ENCODE measurements at regions not wholly inside any gene's neighbourhood (a gene's known extent, or its start where the extent isn't known, plus 50 kb on each side); places are given as distances from the start of the nearest gene placed in this dataset.
"Not testable (repeated sequence)": the region's sequence is repeated elsewhere in the genome, so short reads cannot be mapped to it uniquely, and the experiment has no call there.

- CTCF ChIA-PET: no interaction called here
- TF ChIP-seq CTCF (IDR thresholded peaks at IDR 0.05; ENCODE audit: insufficient read depth, low read depth, low read length): no peak
- DNase-seq (ENCODE audit: low read depth): no peak
These were observed 893.0 kb downstream of the C4orf33 start for GRCh38 chr4:129988957-129989356.

GRCh38 chr4:129994715-129995114, 898.8 kb downstream of the C4orf33 start:
- POLR2A ChIA-PET: no interaction called here
- no peak for DNase-seq (ENCODE audit: low read depth)
- CTCF ChIA-PET: no interaction called here
- Histone ChIP-seq H3K4me3 (ENCODE audit: low read depth, low read length) (no peak overlapping the region), H3K27me3 (ENCODE audit: control insufficient read depth, insufficient read depth, low read length) (no peaks in the 10 kb centered on the region), H3K36me3 (ENCODE audit: control insufficient read depth, insufficient read depth, low read length) (no peaks in the 10 kb centered on the region)
- no peak for TF ChIP-seq CTCF (IDR thresholded peaks at IDR 0.05; ENCODE audit: insufficient read depth, low read depth, low read length)

More at GRCh38 chr4:129988957-129989356, 893.0 kb downstream of the C4orf33 start:
- no peaks in the 10 kb centered on the region for H3K36me3 ChIP-seq (ENCODE audit: control insufficient read depth, insufficient read depth, low read length)
- POLR2A ChIA-PET: no interaction called here
- no peak overlapping the region for H3K4me3 ChIP-seq (ENCODE audit: low read depth, low read length)
- no peaks in the 10 kb centered on the region for H3K27me3 ChIP-seq (ENCODE audit: control insufficient read depth, insufficient read depth, low read length)

- no peak for TF ChIP-seq CTCF (IDR thresholded peaks at IDR 0.05; ENCODE audit: insufficient read depth, low read depth, low read length)
- Histone ChIP-seq H3K27me3 (ENCODE audit: control insufficient read depth, insufficient read depth, low read length) (no peaks in the 10 kb centered on the region), H3K4me3 (ENCODE audit: low read depth, low read length) (no peak overlapping the region), H3K36me3 (ENCODE audit: control insufficient read depth, insufficient read depth, low read length) (no peaks in the 10 kb centered on the region)
- ChIA-PET CTCF (no interaction called here), POLR2A (no interaction called here)
- no peak for DNase-seq (ENCODE audit: low read depth)
These were observed 902.6 kb downstream of the C4orf33 start for GRCh38 chr4:129998436-129999150.

- H3K36me3 ChIP-seq (ENCODE audit: control insufficient read depth, insufficient read depth, low read length): no peaks in the 10 kb centered on the region
- CTCF ChIA-PET: no interaction called here
- POLR2A ChIA-PET: no interaction called here
- no peak overlapping the region for H3K4me3 ChIP-seq (ENCODE audit: low read depth, low read length)
- no peak for TF ChIP-seq CTCF (IDR thresholded peaks at IDR 0.05; ENCODE audit: insufficient read depth, low read depth, low read length)
- DNase-seq (ENCODE audit: low read depth): no peak
- H3K27me3 ChIP-seq (ENCODE audit: control insufficient read depth, insufficient read depth, low read length): no peaks in the 10 kb centered on the region
These were observed 903.2 kb downstream of the C4orf33 start for GRCh38 chr4:129999156-129999555.

- Histone ChIP-seq H3K36me3 (ENCODE audit: control insufficient read depth, insufficient read depth, low read length) (no peaks in the 10 kb centered on the region), H3K27me3 (ENCODE audit: control insufficient read depth, insufficient read depth, low read length) (no peaks in the 10 kb centered on the region), H3K4me3 (ENCODE audit: low read depth, low read length) (no peak overlapping the region)
- DNase-seq (ENCODE audit: low read depth): no peak
- ChIA-PET CTCF (no interaction called here), POLR2A (no interaction called here)
- no peak for TF ChIP-seq CTCF (IDR thresholded peaks at IDR 0.05; ENCODE audit: insufficient read depth, low read depth, low read length)
These were observed 912.5 kb downstream of the C4orf33 start for GRCh38 chr4:130008461-130008860.

- POLR2A ChIA-PET; CTCF ChIA-PET; H3K36me3 ChIP-seq (ENCODE audit: control insufficient read depth, insufficient read depth, low read length); H3K27me3 ChIP-seq (ENCODE audit: control insufficient read depth, insufficient read depth, low read length); DNase-seq (ENCODE audit: low read depth); H3K4me3 ChIP-seq (ENCODE audit: low read depth, low read length): not testable (repeated sequence)
These were observed 916.9 kb downstream of the C4orf33 start for GRCh38 chr4:130012806-130013205.
